H1 (cell line): ENCODE measurements at regions not wholly inside any gene's neighbourhood (a gene's known extent, or its start where the extent isn't known, plus 50 kb on each side); places are given as distances from the start of the nearest gene placed in this dataset.

Experiments used
- CHD7 ChIP-seq: fragments of 300-600 bp; sonication (generic); IDR thresholded peaks from 2 replicates; pipeline ENCODE4 v1.7.1; 2012; ENCODE audit warnings: low read length, moderate library complexity, mild to moderate bottlenecking, inconsistent platforms; ENCODE audit not compliant: insufficient replicate concordance
- HDAC2 ChIP-seq, 2 experiments: fragments of 300-600 bp in 1 of 2; sonication (generic) in 1 of 2; IDR thresholded peaks; 2 replicates each; pipeline ENCODE4 v1.6.1; 2011 to 2012; ENCODE audit warnings: low read depth in 2 of 2, low read length in 2 of 2, mild to moderate bottlenecking in 2 of 2, moderate library complexity in 2 of 2, borderline replicate concordance in 1 of 2, inconsistent platforms in 1 of 2
- HDAC6 ChIP-seq: IDR thresholded peaks from one replicate; pipeline ENCODE4 v1.7.1; 2012; ENCODE audit warnings: low read depth, mild to moderate bottlenecking, inconsistent platforms, low read length, moderate library complexity
- MAFK ChIP-seq: IDR thresholded peaks from 2 replicates; pipeline ENCODE4 v1.6.1; 2012; ENCODE audit warnings: low read depth, mild to moderate bottlenecking, improper control_type of control experiment, low read length
- POLR2AphosphoS5 ChIP-seq: IDR thresholded peaks from 2 replicates; pipeline ENCODE4 v1.6.1; 2011; ENCODE audit warnings: low read depth, low read length
- RAD21 ChIP-seq, 2 experiments: IDR thresholded peaks in 1 of 2; conservative IDR thresholded peaks in 1 of 2; 2 replicates each; pipeline ENCODE4 v1.6.1; 2011; ENCODE audit warnings: low read depth in 2 of 2, low read length in 2 of 2, improper control_type of control experiment in 1 of 2, inconsistent platforms in 1 of 2, mild to moderate bottlenecking in 1 of 2, moderate library complexity in 1 of 2
- RNF2 ChIP-seq: fragments of 200-900, 300-1000 bp; sonication (generic); IDR thresholded peaks from 2 replicates; pipeline ENCODE4 v1.7.1; 2016; ENCODE audit warnings: borderline replicate concordance, low read depth, mild to moderate bottlenecking, antibody characterized with exemption, low read length; ENCODE audit not compliant: poor library complexity, severe bottlenecking; ENCODE audit errors: missing control alignments
- TCF12 ChIP-seq: IDR thresholded peaks from 2 replicates; pipeline ENCODE4 v1.6.1; 2011; ENCODE audit warnings: low read depth, mild to moderate bottlenecking, low read length
- TEAD4 ChIP-seq: IDR thresholded peaks from 2 replicates; pipeline ENCODE4 v1.6.1; 2012; ENCODE audit warnings: low read depth, low read length, inconsistent platforms, mixed read lengths
- USF2 ChIP-seq: IDR thresholded peaks from 2 replicates; pipeline ENCODE4 v1.6.1; 2011; ENCODE audit warnings: low read length, improper control_type of control experiment

- no peak for TF ChIP-seq USF2
- no peak for TF ChIP-seq TEAD4
- TF ChIP-seq HDAC2 (IDR thresholded peaks at IDR 0.05; ENCODE audit: borderline replicate concordance in 1 of 2, low read depth in 2 of 2, low read length in 2 of 2): peak in 1 of 2 experiments; percentile 83; a peak in 1 of 4 replicates
- peak; percentile 55 for TF ChIP-seq CHD7
- TF ChIP-seq POLR2AphosphoS5: peak; percentile 76
- peak; percentile 100 for TF ChIP-seq TCF12
- no peak for TF ChIP-seq HDAC6
- TF ChIP-seq RNF2: no peak
- 0 out of 4 replicates have a peak, but pooled peaks of 1 of the 2 experiments have one; percentile 19 for TF ChIP-seq RAD21 (IDR thresholded peaks at IDR 0.05 in 1 of 2, conservative IDR thresholded peaks at IDR 0.05 in 1 of 2; ENCODE audit: low read depth in 2 of 2, low read length in 2 of 2)
- no peak for TF ChIP-seq MAFK
Measured at GRCh38 chr2:183678908-183679307, 554.7 kb downstream of the NUP35 start (continued).
